ENCODE measurements at regions not wholly inside any gene's neighbourhood (a gene's known extent, or its start where the extent isn't known, plus 50 kb on each side); places are given as distances from the start of the nearest gene placed in this dataset.

DNA sequence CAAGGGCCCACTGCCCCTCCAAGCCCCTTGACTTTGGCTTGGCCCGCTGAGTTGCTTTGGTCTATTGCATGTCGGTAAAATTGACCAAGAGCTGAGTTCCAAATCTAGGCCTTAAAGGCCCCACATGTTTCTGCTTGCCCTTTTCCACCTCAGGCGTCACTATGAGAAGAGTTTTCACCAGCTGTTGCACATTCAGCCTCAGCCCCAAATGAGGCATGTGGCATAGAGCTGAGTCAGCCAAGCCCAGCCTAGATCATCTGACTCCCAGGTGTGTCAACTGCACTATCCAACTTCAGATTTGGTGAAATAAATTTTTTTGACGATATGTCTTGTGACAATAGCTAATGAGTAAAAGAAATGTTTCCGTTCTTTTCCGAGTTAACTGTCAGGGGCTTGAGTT, 424.5 kb upstream of the FAM47C start:
- H3K36me3 ChIP-seq (ENCODE audit: control insufficient read depth, insufficient read depth, low read length), result no peaks in the 10 kb centered on the region
- H3K9me3 ChIP-seq (ENCODE audit: control insufficient read depth, insufficient read depth, low read depth, low read length), result no peaks in the 10 kb centered on the region
- H3K4me1 ChIP-seq (ENCODE audit: control insufficient read depth, extremely low read depth, insufficient read depth, low read length), result no peaks in the 10 kb centered on the region
- H2AFZ ChIP-seq (ENCODE audit: low read length), result no peak overlapping the region
- no peak for DNase-seq (ENCODE audit: low read depth in 2 of 2)
- no peak overlapping the region for H3K27ac ChIP-seq (ENCODE audit: insufficient read depth, low read length)
- H3K27me3 ChIP-seq (ENCODE audit: control insufficient read depth, insufficient read depth, low read length), result no peaks in the 10 kb centered on the region
- no peak overlapping the region for H3K4me3 ChIP-seq (replicated peaks in 1 of 4; ENCODE audit: control extremely low read depth in 1 of 4, insufficient read depth in 1 of 4, low read depth in 3 of 4, low read length in 4 of 4)
- H3K9ac ChIP-seq (ENCODE audit: insufficient read depth, low read length), result no peak overlapping the region
- no peak overlapping the region for H3K4me2 ChIP-seq (ENCODE audit: extremely low read depth, insufficient read depth, low read length)
- TF ChIP-seq EZH2 (IDR thresholded peaks at IDR 0.05; ENCODE audit: low read length, missing control alignments), result no peak
- TF ChIP-seq, protein P1, sequence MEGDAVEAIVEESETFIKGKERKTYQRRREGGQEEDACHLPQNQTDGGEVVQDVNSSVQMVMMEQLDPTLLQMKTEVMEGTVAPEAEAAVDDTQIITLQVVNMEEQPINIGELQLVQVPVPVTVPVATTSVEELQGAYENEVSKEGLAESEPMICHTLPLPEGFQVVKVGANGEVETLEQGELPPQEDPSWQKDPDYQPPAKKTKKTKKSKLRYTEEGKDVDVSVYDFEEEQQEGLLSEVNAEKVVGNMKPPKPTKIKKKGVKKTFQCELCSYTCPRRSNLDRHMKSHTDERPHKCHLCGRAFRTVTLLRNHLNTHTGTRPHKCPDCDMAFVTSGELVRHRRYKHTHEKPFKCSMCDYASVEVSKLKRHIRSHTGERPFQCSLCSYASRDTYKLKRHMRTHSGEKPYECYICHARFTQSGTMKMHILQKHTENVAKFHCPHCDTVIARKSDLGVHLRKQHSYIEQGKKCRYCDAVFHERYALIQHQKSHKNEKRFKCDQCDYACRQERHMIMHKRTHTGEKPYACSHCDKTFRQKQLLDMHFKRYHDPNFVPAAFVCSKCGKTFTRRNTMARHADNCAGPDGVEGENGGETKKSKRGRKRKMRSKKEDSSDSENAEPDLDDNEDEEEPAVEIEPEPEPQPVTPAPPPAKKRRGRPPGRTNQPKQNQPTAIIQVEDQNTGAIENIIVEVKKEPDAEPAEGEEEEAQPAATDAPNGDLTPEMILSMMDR (conservative IDR thresholded peaks at IDR 0.05 in 1 of 2, IDR thresholded peaks at IDR 0.05 in 1 of 2; ENCODE audit: low read depth in 1 of 2, low read length in 2 of 2), result no peak
- H3K79me2 ChIP-seq (ENCODE audit: control insufficient read depth, insufficient read depth, low read length), result no peaks in the 10 kb centered on the region
- no peaks in the 10 kb centered on the region for H4K20me1 ChIP-seq (ENCODE audit: control insufficient read depth, extremely low read depth, insufficient read depth, low read length)

DNA sequence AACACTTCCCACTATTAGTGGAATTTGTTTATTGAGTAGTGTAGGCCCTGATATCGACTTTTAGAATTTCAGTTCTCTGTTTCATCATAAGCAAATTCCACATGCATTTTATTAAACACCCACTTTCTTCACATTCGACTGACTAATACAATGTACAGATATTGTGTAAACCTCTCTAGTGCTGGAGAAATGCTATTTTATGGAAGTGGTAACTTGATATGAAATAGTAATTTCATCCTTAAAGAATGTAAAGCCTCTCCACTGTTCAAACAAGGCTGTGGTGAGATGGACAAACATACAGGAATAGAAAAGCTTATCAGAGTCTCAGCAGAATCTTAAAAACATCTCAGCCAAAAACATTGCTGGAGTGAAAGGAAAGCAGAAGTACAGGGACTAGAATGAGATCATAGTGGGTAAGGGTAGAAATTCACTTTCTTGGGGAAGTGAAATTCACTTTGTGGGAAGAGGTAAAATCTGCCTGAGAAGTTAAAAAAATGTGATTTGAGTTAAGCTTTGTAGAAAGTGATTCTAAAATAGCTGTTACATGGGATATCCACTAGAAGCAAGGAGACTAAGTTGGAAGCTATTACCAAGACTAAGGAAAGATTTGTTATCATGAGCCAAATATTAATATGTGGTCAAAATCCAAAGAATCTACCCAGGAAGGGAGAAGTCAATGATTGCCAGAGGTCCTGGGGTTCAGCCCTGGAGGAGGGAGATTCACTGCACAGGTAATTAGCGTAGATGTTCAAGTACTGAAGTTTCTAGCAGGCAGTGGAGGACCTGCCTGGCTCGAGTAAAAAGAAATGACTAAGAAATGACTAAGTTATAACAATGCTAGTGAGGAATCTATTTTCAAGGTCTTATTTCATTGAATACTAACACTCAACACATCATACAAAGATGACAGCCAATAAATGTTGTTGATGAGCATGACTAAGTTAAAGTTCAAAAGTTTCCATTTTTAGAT, 398.3 kb upstream of the FAM47C start:
- Histone ChIP-seq H3K9ac (ENCODE audit: insufficient read depth, low read length) (no peak overlapping the region), H3K4me1 (ENCODE audit: control insufficient read depth, extremely low read depth, insufficient read depth, low read length) (no peaks in the 10 kb centered on the region), H3K27ac (ENCODE audit: insufficient read depth, low read length) (no peak overlapping the region), H3K4me3 (replicated peaks in 1 of 4; ENCODE audit: control extremely low read depth in 1 of 4, insufficient read depth in 1 of 4, low read depth in 3 of 4, low read length in 4 of 4) (no peak overlapping the region), H3K79me2 (ENCODE audit: control insufficient read depth, insufficient read depth, low read length) (no peaks in the 10 kb centered on the region), H2AFZ (ENCODE audit: low read length) (no peak overlapping the region), H3K9me3 (ENCODE audit: control insufficient read depth, insufficient read depth, low read depth, low read length) (no peaks in the 10 kb centered on the region), H3K36me3 (ENCODE audit: control insufficient read depth, insufficient read depth, low read length) (no peaks in the 10 kb centered on the region), H3K4me2 (ENCODE audit: extremely low read depth, insufficient read depth, low read length) (no peak overlapping the region), H3K27me3 (ENCODE audit: control insufficient read depth, insufficient read depth, low read length) (no peaks in the 10 kb centered on the region), H4K20me1 (ENCODE audit: control insufficient read depth, extremely low read depth, insufficient read depth, low read length) (no peaks in the 10 kb centered on the region)
- DNase-seq (ENCODE audit: low read depth in 2 of 2), result peak in 1 of 2 donors; percentile 47
- TF ChIP-seq, protein P1 (conservative IDR thresholded peaks at IDR 0.05 in 1 of 2, IDR thresholded peaks at IDR 0.05 in 1 of 2; ENCODE audit: low read depth in 1 of 2, low read length in 2 of 2), result no peak
- no peak for TF ChIP-seq EZH2 (IDR thresholded peaks at IDR 0.05; ENCODE audit: low read length, missing control alignments)

DNA sequence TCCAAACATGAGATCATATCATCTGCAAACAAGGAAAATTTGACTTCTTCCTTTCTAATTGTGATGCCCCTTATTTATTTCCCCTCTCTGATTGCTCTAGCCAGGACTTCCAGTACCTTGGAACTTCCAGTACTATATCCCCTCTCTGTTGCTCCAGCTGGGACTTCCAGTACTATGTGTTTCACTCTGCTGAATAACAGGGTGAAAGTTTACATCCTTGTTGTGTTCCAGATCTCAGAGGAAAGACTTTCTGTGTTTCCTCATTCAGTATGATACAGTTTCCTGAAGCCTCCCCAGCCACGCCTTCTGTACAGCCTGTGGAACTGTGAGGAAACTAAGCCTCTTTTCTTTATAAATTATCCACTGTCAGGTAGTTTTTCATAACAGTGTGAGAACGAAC, 381.3 kb upstream of the FAM47C start:
- Histone ChIP-seq H4K20me1 (ENCODE audit: control insufficient read depth, extremely low read depth, insufficient read depth, low read length) (no peaks in the 10 kb centered on the region), H3K27me3 (ENCODE audit: control insufficient read depth, insufficient read depth, low read length) (no peaks in the 10 kb centered on the region), H3K4me3 (replicated peaks in 1 of 4; ENCODE audit: control extremely low read depth in 1 of 4, insufficient read depth in 1 of 4, low read depth in 3 of 4, low read length in 4 of 4) (no peak overlapping the region), H3K27ac (ENCODE audit: insufficient read depth, low read length) (no peak overlapping the region), H3K4me1 (ENCODE audit: control insufficient read depth, extremely low read depth, insufficient read depth, low read length) (no peaks in the 10 kb centered on the region), H2AFZ (ENCODE audit: low read length) (no peak overlapping the region), H3K36me3 (ENCODE audit: control insufficient read depth, insufficient read depth, low read length) (no peaks in the 10 kb centered on the region), H3K4me2 (ENCODE audit: extremely low read depth, insufficient read depth, low read length) (no peak overlapping the region), H3K79me2 (ENCODE audit: control insufficient read depth, insufficient read depth, low read length) (no peaks in the 10 kb centered on the region), H3K9ac (ENCODE audit: insufficient read depth, low read length) (no peak overlapping the region), H3K9me3 (ENCODE audit: control insufficient read depth, insufficient read depth, low read depth, low read length) (no peaks in the 10 kb centered on the region)
- TF ChIP-seq EZH2 (IDR thresholded peaks at IDR 0.05; ENCODE audit: low read length, missing control alignments), result no peak
- TF ChIP-seq, protein P1 (conservative IDR thresholded peaks at IDR 0.05 in 1 of 2, IDR thresholded peaks at IDR 0.05 in 1 of 2; ENCODE audit: low read depth in 1 of 2, low read length in 2 of 2), result no peak
- no peak for DNase-seq (ENCODE audit: low read depth in 2 of 2)

All from fibroblast of lung (primary cell).